ENCODE measurements at regions not wholly inside any gene's neighbourhood (a gene's known extent, or its start where the extent isn't known, plus 50 kb on each side); places are given as distances from the start of the nearest gene placed in this dataset.

GRCh38 chr4:173879509-173879908 lies 349.5 kb upstream of the HAND2 start:
- Mint-ChIP-seq H3K36me3 (no peaks in the 10 kb centered on the region), H3K27me3 (ENCODE audit: insufficient read depth, low read depth) (no peaks in the 10 kb centered on the region)
- H4K20me1 ChIP-seq (ENCODE audit: low read depth) = no peaks in the 10 kb centered on the region

GRCh38 chr4:173878701-173879100 lies 348.7 kb upstream of the HAND2 start:
- no peaks in the 10 kb centered on the region for H3K79me2 ChIP-seq (ENCODE audit: low read depth)
- no peak overlapping the region for H3K9ac ChIP-seq
- no peak overlapping the region for H2AFZ ChIP-seq (replicated peaks)
- no peak overlapping the region for H3K27ac ChIP-seq
- no peaks in the 10 kb centered on the region for H3K4me1 Mint-ChIP-seq
- no peaks in the 10 kb centered on the region for H3K9me3 Mint-ChIP-seq
- H3F3A ChIP-seq (ENCODE audit: low read depth) = no peaks in the 10 kb centered on the region
- H3K36me3 ChIP-seq = no peaks in the 10 kb centered on the region
- H3K27ac Mint-ChIP-seq = no peak overlapping the region
- H3K4me3 ChIP-seq = no peak overlapping the region
- no peaks in the 10 kb centered on the region for H3K27me3 Mint-ChIP-seq (ENCODE audit: insufficient read depth, low read depth)
- no peak for DNase-seq (ENCODE audit: low spot score)
- H3K4me2 ChIP-seq = no peak overlapping the region
- no peak for TF ChIP-seq EZH2 (IDR thresholded peaks at IDR 0.05)
- TF ChIP-seq CTCF (IDR thresholded peaks at IDR 0.05) = no peak
- no peak for TF ChIP-seq EZH2phosphoT487 (IDR thresholded peaks at IDR 0.05)
- no peaks in the 10 kb centered on the region for H4K20me1 ChIP-seq (ENCODE audit: low read depth)
- H3K9me3 ChIP-seq (ENCODE audit: low read depth) = no peaks in the 10 kb centered on the region
- peaks cover 11% of the 10 kb centered on the region for H3K4me1 ChIP-seq
- no peak overlapping the region for H3K4me3 Mint-ChIP-seq
- no peaks in the 10 kb centered on the region for H3K36me3 Mint-ChIP-seq
- H3K27me3 ChIP-seq = no peaks in the 10 kb centered on the region

More at GRCh38 chr4:173879509-173879908, 349.5 kb upstream of the HAND2 start:
- Histone ChIP-seq H3K4me3 (no peak overlapping the region), H3K79me2 (ENCODE audit: low read depth) (no peaks in the 10 kb centered on the region), H2AFZ (replicated peaks) (no peak overlapping the region), H3K4me1 (peaks cover 11% of the 10 kb centered on the region), H3K27me3 (no peaks in the 10 kb centered on the region), H3F3A (ENCODE audit: low read depth) (no peaks in the 10 kb centered on the region), H3K9me3 (ENCODE audit: low read depth) (no peaks in the 10 kb centered on the region), H3K4me2 (no peak overlapping the region), H3K9ac (no peak overlapping the region), H3K36me3 (no peaks in the 10 kb centered on the region), H3K27ac (no peak overlapping the region)
- no peak overlapping the region for H3K4me3 Mint-ChIP-seq
- no peaks in the 10 kb centered on the region for H3K9me3 Mint-ChIP-seq
- no peak overlapping the region for H3K27ac Mint-ChIP-seq
- TF ChIP-seq EZH2phosphoT487 (IDR thresholded peaks at IDR 0.05) = no peak
- TF ChIP-seq EZH2 (IDR thresholded peaks at IDR 0.05) = no peak
- TF ChIP-seq CTCF (IDR thresholded peaks at IDR 0.05) = no peak
- no peaks in the 10 kb centered on the region for H3K4me1 Mint-ChIP-seq
- DNase-seq (ENCODE audit: low spot score) = no peak

- no peak for TF ChIP-seq EZH2phosphoT487 (IDR thresholded peaks at IDR 0.05)
- no peak for TF ChIP-seq EZH2 (IDR thresholded peaks at IDR 0.05)
- no peak for TF ChIP-seq CTCF (IDR thresholded peaks at IDR 0.05)
- Mint-ChIP-seq H3K36me3 (no peaks in the 10 kb centered on the region), H3K27ac (no peak overlapping the region), H3K27me3 (ENCODE audit: insufficient read depth, low read depth) (no peaks in the 10 kb centered on the region), H3K4me1 (peaks cover 7% of the 10 kb centered on the region), H3K9me3 (no peaks in the 10 kb centered on the region), H3K4me3 (no peak overlapping the region)
- Histone ChIP-seq H2AFZ (replicated peaks) (no peak overlapping the region), H3K9me3 (ENCODE audit: low read depth) (no peaks in the 10 kb centered on the region), H3K27ac (no peak overlapping the region), H3F3A (ENCODE audit: low read depth) (no peaks in the 10 kb centered on the region), H3K4me1 (no peaks in the 10 kb centered on the region), H3K9ac (no peak overlapping the region), H3K79me2 (ENCODE audit: low read depth) (no peaks in the 10 kb centered on the region), H3K36me3 (no peaks in the 10 kb centered on the region), H4K20me1 (ENCODE audit: low read depth) (no peaks in the 10 kb centered on the region), H3K4me3 (no peak overlapping the region), H3K4me2 (no peak overlapping the region), H3K27me3 (no peaks in the 10 kb centered on the region)
- no peak for DNase-seq (ENCODE audit: low spot score)
Observed at GRCh38 chr4:173871643-173872042, 341.6 kb upstream of the HAND2 start.
